ENCODE measurements at regions not wholly inside any gene's neighbourhood (a gene's known extent, or its start where the extent isn't known, plus 50 kb on each side); places are given as distances from the start of the nearest gene placed in this dataset.

- no peak for TF ChIP-seq ZNF592 (IDR thresholded peaks at IDR 0.05)
- no peak for TF ChIP-seq BCL11A (IDR thresholded peaks at IDR 0.05; ENCODE audit: low read depth, low read length)
- no peak for TF ChIP-seq ZNF622 (IDR thresholded peaks at IDR 0.05)
- TF ChIP-seq PRDM15 (CRISPR knock-in tag; IDR thresholded peaks at IDR 0.05), result no peak
- no peak for TF ChIP-seq RUNX3 (IDR thresholded peaks at IDR 0.05; ENCODE audit: low read length)
- no peak for TF ChIP-seq MEF2B (IDR thresholded peaks at IDR 0.05; ENCODE audit: partially characterized antibody, poor library complexity, severe bottlenecking)
- no peak for TF ChIP-seq RAD21 (IDR thresholded peaks at IDR 0.05; ENCODE audit: insufficient read depth, low read depth, low read length)
- no peak for TF ChIP-seq ZZZ3 (IDR thresholded peaks at IDR 0.05; ENCODE audit: control insufficient read depth, insufficient read length, low read depth)
- TF ChIP-seq NBN (IDR thresholded peaks at IDR 0.05), result no peak
- TF ChIP-seq, protein P1, sequence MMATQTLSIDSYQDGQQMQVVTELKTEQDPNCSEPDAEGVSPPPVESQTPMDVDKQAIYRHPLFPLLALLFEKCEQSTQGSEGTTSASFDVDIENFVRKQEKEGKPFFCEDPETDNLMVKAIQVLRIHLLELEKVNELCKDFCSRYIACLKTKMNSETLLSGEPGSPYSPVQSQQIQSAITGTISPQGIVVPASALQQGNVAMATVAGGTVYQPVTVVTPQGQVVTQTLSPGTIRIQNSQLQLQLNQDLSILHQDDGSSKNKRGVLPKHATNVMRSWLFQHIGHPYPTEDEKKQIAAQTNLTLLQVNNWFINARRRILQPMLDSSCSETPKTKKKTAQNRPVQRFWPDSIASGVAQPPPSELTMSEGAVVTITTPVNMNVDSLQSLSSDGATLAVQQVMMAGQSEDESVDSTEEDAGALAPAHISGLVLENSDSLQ (IDR thresholded peaks at IDR 0.05), result no peak
Measured at GRCh38 chr2:217116610-217117009, 256.7 kb upstream of the TNP1 start (continued).

Data from GM12878 (cell line).